HG02981 (cell line): ENCODE measurements at regions not wholly inside any gene's neighbourhood (a gene's known extent, or its start where the extent isn't known, plus 50 kb on each side); places are given as distances from the start of the nearest gene placed in this dataset.
"Not testable (repeated sequence)": the region's sequence is repeated elsewhere in the genome, so short reads cannot be mapped to it uniquely, and the experiment has no call there.

Source experiments
- ATAC-seq: cut with Tn5 transposase; IDR thresholded peaks from one replicate; pipeline ENCODE4 v1.9.1; 2021; ENCODE audit warnings: mild to moderate bottlenecking, moderate library complexity; ENCODE audit not compliant: unreplicated experiment

DNA sequence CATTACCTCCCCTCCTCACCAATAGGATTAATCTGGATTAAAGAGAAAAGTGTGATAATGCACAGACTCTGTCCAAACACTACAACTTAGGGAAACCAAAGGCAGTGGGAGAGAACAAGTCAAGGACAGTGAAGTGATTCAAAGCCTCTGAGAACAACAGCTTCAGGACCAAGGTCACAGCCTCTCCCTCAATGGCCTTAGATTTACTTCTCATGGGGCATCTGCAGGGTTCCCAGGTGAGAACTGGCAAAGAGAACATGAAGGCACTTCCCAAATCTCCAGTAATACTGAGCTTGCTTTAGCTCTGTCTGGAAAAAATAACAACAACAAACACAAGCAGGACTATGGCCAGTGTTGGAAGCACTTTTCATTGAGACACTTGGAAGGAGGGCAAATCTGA is 99.8 kb upstream of the GOLGA6L22 start:
- ATAC-seq, result not testable (repeated sequence)

DNA sequence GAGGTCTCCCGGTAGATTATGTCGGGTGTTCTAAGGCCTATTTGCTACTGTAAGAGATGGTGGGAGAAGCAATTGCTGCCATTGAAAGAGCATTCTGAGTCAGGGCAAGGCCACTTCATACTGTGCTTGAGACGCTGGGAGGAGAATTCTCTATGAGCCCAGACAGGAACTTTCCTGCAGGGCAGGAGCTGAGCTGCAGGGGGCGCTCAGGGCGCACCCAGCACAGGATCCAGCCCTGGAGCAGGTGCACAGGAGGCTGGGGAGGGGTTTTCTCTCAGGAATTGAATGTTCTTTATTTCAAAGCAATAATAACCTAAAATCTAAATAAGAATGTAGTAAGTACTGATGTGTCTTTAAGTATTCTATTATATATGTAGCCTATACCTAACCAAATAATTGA is 99.1 kb upstream of the GOLGA6L22 start:
- ATAC-seq, result peak; percentile 50

DNA sequence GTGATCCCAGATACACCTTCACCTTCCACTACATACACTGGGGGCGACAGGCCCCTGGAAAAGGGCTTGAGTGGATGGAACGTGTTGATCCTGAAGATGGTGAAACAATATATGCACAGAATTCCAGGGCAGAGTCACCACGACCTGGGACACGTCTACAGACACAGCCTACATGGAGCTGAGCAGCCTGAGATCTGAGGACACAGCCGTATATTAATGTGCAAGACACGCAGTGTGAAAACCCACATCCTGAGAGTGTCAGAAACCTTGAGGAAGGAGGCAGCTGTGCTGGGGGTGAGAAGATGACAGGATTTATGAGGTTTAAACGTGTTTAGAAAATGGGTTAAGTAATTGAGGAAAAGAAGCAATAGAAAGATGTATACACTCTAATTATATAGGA is 98.0 kb upstream of the GOLGA6L22 start:
- not testable (repeated sequence) for ATAC-seq

DNA sequence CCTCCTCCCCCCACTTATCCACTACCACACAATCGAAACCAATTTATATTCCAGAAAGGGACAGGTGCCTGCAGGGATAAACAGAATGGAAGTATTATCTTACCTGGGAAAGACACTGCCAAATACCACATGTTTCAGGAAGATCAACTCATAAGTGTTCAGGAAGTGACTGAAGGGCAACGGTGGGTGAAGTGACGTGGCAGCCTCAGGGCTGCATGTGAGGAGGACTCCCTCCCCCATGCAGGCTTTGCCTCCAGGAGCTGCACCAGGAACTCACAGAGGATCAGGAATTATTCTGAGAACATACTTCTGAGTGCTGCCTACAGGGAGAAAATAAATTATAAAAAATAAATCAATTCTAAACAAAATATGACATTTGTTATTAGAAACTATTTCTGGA is 96.2 kb upstream of the GOLGA6L22 start:
- ATAC-seq, result not testable (repeated sequence)

DNA sequence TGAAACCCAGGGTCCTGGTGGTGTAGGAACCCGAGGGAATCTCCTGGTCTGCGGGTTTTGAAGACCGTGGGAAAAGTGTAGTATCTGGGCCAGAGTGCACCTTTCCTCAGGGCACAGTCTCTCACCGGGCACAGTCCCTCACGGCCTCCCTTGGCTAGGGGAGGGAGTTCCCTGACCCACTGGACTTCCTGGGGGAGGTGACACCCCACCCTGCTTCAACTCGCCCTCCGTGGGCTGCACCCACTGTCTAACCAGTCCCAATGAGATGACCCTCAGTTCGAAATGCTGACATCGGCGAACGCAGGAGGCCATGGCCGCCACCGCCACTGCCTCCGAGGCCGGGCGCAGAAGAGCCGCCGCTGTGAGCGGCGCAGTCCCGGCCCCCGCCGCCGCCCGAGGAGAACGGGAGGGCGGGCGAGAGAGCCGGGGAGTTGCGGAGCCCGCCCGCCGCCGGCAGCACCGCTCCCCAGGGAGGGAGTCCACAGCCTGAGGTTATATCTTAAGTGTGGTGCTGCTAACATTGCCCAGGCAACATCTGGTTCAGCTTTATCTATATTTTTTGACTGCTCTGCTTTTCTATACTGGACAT is 87.4 kb upstream of the GOLGA6L22 start:
- ATAC-seq, result not testable (repeated sequence)

DNA sequence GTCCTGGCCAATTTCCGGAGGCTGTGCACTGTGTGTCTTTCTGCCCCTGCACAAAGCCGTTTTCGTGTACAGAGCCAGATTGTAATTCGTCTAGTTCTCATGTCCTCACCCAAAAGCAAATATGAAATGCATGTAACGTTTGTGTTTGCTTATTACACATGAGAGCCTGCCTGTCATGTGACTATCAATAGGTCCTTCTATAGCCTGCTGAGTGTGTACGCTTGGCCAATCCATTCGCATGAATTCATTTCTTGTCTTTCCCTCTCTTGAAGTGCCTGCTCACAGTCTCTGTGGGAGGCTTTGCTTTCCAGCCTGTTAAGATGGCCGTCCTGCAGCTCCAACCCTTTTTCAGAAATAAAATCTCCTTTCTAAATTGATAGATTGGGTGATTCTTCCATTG is 84.2 kb upstream of the GOLGA6L22 start:
- not testable (repeated sequence) for ATAC-seq

DNA sequence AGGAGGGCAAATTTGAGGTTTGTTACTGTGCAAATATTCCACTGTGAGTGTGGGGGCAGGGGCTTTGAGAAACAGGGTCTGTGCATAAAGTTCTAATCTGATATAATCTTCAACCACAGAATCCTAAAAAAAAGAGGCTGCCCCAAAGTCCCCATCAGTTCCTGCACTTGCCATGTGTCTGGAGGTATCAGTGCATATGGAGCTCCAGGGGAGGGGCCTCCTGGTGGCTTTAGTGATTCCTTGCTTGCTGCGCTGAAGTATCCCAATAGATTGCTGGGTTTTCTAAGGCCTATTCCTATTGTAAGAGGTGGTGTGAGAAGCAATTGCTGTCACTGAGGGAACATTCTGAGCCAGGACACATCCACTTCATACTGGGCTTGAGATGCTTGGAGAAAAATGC is 82.9 kb upstream of the GOLGA6L22 start:
- not testable (repeated sequence) for ATAC-seq

DNA sequence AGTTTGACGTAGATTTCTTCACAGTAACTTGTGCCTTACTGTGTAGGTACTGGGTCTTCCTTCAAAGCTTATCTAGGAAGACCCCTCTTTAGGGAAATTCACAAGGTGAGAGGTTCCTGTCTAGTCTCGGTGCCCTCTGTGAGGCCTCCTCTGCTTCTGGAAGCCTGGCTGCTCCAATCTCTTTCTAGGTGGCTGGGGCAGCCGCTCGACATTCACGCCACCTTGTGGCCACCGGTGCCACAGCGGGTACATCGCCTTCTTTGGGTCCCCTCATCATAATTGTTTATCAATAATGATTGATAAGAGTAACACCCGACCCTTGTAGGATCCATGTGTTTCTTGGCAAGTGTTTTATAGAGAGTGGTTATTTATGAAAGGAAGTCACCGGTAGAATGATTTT is 80.8 kb upstream of the GOLGA6L22 start:
- not testable (repeated sequence) for ATAC-seq

DNA sequence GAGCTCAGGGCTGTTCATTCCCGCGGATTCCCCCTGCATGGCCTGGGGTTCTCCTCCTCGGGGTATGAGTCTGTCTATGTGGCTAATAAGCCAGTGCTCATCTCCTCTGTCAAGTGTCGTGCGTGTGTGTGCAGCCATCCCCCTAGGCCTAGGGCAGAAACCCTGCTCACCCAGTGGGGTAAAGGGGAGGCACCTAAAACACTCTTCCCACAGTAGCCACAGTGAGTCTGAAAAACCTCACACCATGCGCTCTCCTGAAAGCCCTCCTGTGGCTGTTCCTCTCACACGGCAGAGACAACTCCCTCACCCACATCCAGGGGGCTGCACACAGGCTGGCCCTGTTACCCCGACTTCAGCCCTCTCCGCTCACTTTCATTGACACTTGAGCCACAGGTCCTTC is 71.0 kb upstream of the GOLGA6L22 start:
- ATAC-seq, result not testable (repeated sequence)

DNA sequence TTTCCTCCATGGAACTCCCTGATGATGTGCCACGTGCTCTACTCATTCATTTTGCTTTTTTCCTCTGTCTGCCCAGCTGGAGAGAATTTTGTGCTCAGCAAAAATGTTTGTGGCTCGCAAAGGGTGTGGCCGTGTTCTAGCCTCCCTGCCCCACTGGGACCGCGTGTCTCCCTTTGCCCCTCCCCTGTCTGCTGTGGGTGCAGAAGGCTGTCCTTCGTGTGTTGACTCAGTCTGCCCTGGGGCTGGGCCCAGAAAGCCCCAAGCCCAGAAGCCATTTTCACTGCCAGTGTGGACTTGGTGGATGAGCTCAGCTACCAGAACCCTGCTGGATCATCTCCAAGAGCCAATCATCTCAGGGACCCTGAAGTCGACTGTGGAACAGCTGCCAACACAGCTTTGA is 70.3 kb upstream of the GOLGA6L22 start:
- not testable (repeated sequence) for ATAC-seq

DNA sequence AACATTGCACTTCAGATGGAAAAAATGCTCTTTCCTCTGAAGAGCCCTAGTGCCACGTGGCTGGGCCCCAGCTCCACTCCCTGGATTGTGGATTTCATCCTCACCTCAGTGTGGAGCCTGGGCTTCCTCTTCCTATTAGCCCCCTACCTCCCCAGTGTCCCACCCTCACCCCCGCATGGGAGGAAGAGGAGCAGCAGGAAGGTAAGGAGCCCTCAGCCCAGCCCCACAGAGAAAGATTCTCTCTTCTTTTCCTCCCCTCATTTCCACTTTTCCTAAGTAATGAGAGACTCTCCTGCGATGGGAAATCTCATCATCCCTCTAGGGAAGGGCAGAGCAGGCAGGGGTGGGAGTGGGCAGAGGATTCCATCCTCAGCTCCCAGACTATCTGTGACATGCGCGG is 57.5 kb upstream of the GOLGA6L22 start:
- not testable (repeated sequence) for ATAC-seq

DNA sequence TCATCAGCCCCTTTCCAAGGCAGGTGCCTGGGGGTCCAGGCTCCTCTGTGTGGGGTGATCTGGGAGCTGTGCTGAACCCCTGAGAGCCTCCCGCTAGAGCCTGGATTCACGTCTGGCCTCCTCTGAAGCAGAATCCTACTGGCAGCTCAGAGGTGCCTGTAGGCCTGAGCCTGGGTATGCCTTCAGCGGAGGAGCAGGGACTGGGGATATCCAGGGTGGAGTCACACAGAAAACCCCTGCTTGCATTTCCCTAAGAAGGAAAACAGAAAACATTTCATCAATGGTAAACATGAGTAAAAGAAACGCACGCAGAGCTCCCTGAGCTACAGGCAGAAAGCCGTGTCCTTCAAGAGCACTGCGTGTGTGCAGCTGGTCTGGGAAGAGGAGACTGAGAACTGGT is 57.0 kb upstream of the GOLGA6L22 start:
- ATAC-seq, result not testable (repeated sequence)

DNA sequence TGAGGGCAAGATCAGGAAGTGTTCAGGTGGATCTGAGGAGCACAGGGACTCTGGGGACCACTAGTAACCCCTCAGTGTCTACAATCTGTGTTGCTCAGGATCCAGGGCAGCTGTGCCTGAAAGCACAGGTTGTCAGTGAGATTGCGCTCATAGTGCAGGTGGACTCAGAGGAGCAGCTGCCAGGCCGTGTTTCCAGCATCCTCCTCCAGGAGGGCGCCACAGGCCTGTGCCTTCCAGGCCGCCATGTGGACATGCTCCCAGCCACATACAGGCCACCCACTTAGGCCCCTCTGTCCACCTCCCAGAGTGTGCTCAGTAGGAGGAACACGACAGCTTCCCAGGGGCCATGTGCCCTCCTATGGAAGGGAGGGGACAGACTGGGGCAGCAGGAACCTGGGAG is 52.9 kb upstream of the GOLGA6L22 start:
- ATAC-seq, result not testable (repeated sequence)
